Nephron progenitor cell (in vitro differentiated cells): ENCODE measurements at regions not wholly inside any gene's neighbourhood (a gene's known extent, or its start where the extent isn't known, plus 50 kb on each side); places are given as distances from the start of the nearest gene placed in this dataset.
A peak's percentile ranks its signal among the peaks of the same experiment; 100 is the strongest.

ENCODE experiments used
- DNase-seq: peaks from one replicate; pipeline ENCODE4 v3.0.0; 2021
- H3K27ac Mint-ChIP-seq: 2 replicates; pipeline ENCODE4 v1.8.0; 2021; ENCODE audit warnings: mild to moderate bottlenecking, moderate library complexity, mixed read lengths
- H3K27me3 Mint-ChIP-seq: 2 replicates; pipeline ENCODE4 v1.8.0; 2021; ENCODE audit warnings: mild to moderate bottlenecking, low read depth, mixed read lengths; ENCODE audit not compliant: poor library complexity
- H3K36me3 Mint-ChIP-seq: 2 replicates; pipeline ENCODE4 v1.8.0; 2021; ENCODE audit warnings: low read depth, mixed read lengths
- H3K4me1 Mint-ChIP-seq: 2 replicates; pipeline ENCODE4 v1.8.0; 2021; ENCODE audit warnings: mixed read lengths
- H3K4me3 Mint-ChIP-seq: 2 replicates; pipeline ENCODE4 v1.8.0; 2021; ENCODE audit warnings: mild to moderate bottlenecking, moderate library complexity, mixed read lengths
- H3K9me3 Mint-ChIP-seq: 2 replicates; pipeline ENCODE4 v1.8.0; 2021; ENCODE audit warnings: mild to moderate bottlenecking, moderate library complexity, mixed read lengths
- TF ChIP-seq, protein P1 (sequence below): fragments of 200-600 bp; sonication (generic); IDR thresholded peaks from 2 replicates; pipeline ENCODE4 v1.5.0; 2021; ENCODE audit warnings: antibody characterized with exemption

DNA sequence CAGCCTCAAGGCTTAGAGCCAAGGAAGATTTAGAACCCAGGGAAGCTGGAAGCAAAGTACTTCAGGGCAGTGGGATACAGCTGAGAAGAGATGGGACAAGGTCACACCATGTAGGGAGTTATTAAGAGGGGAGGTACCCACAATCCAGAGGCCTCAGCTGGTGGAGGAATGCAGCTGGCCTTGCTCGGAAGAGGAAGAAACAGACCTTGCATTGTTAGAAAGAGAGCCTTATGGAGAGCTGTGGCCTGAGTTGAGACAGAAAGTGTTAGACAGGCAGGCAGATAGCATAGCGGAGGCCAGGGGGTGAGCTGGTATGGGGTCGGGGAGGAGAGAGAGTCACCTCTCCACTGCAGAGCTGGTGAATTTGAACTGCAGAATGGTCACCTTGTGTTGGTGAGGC is 173.1 kb downstream of the JCAD start:
- Mint-ChIP-seq H3K36me3 (no peaks in the 10 kb centered on the region), H3K4me1 (peaks cover 21% of the 10 kb centered on the region), H3K4me3 (no peak overlapping the region), H3K9me3 (no peaks in the 10 kb centered on the region), H3K27me3 (peaks cover 9% of the 10 kb centered on the region), H3K27ac (no peak overlapping the region)
- TF ChIP-seq, protein P1, sequence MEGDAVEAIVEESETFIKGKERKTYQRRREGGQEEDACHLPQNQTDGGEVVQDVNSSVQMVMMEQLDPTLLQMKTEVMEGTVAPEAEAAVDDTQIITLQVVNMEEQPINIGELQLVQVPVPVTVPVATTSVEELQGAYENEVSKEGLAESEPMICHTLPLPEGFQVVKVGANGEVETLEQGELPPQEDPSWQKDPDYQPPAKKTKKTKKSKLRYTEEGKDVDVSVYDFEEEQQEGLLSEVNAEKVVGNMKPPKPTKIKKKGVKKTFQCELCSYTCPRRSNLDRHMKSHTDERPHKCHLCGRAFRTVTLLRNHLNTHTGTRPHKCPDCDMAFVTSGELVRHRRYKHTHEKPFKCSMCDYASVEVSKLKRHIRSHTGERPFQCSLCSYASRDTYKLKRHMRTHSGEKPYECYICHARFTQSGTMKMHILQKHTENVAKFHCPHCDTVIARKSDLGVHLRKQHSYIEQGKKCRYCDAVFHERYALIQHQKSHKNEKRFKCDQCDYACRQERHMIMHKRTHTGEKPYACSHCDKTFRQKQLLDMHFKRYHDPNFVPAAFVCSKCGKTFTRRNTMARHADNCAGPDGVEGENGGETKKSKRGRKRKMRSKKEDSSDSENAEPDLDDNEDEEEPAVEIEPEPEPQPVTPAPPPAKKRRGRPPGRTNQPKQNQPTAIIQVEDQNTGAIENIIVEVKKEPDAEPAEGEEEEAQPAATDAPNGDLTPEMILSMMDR = no peak
- DNase-seq = no peak

DNA sequence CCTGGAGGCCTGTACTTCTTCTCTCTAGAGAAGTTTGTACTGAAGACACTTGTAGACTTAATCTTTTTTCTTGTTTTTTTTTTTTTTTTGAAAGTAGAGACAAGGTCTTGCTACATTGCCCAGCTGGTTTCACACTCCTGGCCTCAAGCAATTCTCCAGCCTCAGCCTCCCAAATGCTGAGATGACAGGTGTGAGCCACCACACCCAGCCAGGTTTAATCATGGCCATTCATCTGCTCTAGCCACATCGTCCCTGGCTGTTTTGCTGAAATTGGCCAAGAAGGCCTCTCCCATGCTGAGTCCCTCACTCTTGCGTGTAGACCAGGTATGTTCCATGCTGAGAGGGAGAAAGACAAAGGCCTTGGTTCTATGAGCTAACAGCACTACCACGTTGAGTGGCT is 176.2 kb downstream of the JCAD start:
- H3K27ac Mint-ChIP-seq = no peak overlapping the region
- peaks cover 13% of the 10 kb centered on the region for H3K27me3 Mint-ChIP-seq
- no peak for DNase-seq
- H3K36me3 Mint-ChIP-seq = no peaks in the 10 kb centered on the region
- no peak overlapping the region for H3K4me3 Mint-ChIP-seq
- TF ChIP-seq, protein P1 = no peak
- peaks cover 26% of the 10 kb centered on the region for H3K4me1 Mint-ChIP-seq
- H3K9me3 Mint-ChIP-seq = no peaks in the 10 kb centered on the region

DNA sequence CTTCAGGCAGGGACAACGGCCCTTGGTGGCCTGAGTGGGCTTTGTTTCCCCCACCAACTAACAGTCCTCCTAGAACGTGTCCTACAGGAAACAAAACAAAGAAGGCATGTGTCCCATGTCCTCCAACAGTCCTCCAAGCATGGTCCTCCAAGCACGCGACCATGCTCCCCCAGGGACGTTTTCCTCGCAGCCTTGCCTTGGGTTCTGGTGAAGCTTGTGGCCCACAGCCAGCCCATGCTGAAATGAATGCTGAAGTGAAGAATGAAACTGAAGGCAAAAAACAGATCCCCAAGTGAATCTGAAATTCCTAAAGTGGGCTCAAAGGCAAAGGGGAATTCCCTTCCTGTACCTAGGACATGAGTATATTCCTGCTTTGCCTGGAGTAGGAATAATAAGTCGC is 176.6 kb downstream of the JCAD start:
- no peaks in the 10 kb centered on the region for H3K36me3 Mint-ChIP-seq
- TF ChIP-seq, protein P1 = no peak
- no peaks in the 10 kb centered on the region for H3K9me3 Mint-ChIP-seq
- peaks cover 13% of the 10 kb centered on the region for H3K27me3 Mint-ChIP-seq
- DNase-seq = no peak
- H3K4me3 Mint-ChIP-seq = no peak overlapping the region
- H3K4me1 Mint-ChIP-seq = peaks cover 28% of the 10 kb centered on the region
- H3K27ac Mint-ChIP-seq = no peak overlapping the region

DNA sequence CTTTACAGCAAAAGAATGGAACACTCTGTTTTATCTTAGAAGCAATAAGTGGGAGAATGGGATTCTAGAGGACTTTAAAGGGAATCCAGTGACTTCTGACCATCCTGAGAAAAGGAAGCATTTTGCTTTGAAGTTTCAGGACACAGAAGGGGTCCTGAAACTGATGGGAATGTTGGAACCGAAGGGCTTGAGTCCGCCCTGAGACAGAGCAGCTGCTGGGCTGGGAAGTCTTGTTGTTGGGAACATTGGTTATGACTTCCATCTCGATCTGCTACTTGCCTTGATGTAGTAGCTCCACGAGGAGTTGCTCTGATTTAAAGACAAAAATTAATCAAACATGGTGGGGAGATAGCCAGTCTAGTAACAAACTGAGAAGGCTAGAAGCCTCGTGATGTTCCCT is 177.6 kb downstream of the JCAD start:
- Mint-ChIP-seq H3K4me1 (peaks cover 38% of the 10 kb centered on the region), H3K9me3 (no peaks in the 10 kb centered on the region), H3K4me3 (no peak overlapping the region), H3K27ac (peak overlapping the region; percentile 59), H3K27me3 (peaks cover 9% of the 10 kb centered on the region), H3K36me3 (no peaks in the 10 kb centered on the region)
- TF ChIP-seq, protein P1 = no peak
- DNase-seq = no peak

DNA sequence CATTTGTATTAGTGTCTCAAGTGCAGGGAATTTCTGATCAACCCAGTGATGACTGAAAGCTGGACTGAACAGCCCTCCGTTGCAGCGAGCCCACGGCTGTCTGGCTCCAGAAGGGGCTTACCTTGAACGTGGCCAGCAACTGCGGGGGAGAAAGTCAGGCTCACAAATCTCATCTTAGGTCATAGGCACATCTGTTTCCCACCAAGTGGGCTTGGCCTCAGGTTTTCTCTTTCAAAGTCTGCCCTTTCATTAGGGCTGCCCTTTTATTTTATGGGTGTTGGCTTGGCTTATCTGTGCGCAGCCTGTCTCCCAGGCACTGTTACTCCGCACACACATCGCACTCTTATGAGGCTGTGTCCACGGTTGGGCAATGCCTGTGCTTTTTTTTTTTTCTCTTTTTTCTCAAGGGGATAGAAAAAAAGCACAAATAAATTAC is 178.0 kb downstream of the JCAD start:
- Mint-ChIP-seq H3K4me1 (peaks cover 42% of the 10 kb centered on the region), H3K9me3 (no peaks in the 10 kb centered on the region), H3K27me3 (peaks cover 8% of the 10 kb centered on the region), H3K36me3 (no peaks in the 10 kb centered on the region), H3K4me3 (no peak overlapping the region), H3K27ac (peak overlapping the region; percentile 59)
- TF ChIP-seq, protein P1 = no peak
- DNase-seq = peak; percentile 7

DNA sequence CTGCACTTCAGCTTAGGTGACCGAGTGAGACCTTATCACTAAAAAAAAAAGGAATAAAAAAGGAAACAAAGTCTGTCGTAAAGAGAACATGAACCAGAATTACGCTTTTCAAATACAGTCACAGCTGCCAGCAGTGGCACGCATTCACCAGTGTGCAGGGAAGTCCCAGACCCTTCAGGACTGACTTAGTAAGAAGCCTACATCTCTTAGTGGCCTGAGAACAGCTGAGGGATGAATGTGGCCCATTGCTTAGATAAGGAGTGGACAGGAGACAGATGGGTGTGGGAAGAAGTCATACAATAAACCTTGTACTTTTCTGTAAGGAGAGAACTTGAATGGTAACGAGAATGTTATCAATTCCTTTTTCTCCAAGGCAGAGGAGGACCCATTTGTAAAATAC is 178.5 kb downstream of the JCAD start:
- H3K9me3 Mint-ChIP-seq = no peaks in the 10 kb centered on the region
- no peaks in the 10 kb centered on the region for H3K36me3 Mint-ChIP-seq
- TF ChIP-seq, protein P1 = no peak
- H3K4me1 Mint-ChIP-seq = peaks cover 47% of the 10 kb centered on the region
- H3K4me3 Mint-ChIP-seq = no peak overlapping the region
- H3K27me3 Mint-ChIP-seq = peaks cover 8% of the 10 kb centered on the region
- no peak for DNase-seq
- H3K27ac Mint-ChIP-seq = no peak overlapping the region
